ENCODE measurements at regions not wholly inside any gene's neighbourhood (a gene's known extent, or its start where the extent isn't known, plus 50 kb on each side); places are given as distances from the start of the nearest gene placed in this dataset.

- no peak for TF ChIP-seq CTCF (IDR thresholded peaks at IDR 0.05)
- no peak for TF ChIP-seq POLR2A (IDR thresholded peaks at IDR 0.05)
Measured at GRCh38 chr10:30738416-30738815, 108.9 kb upstream of the LYZL2 start.
